ENCODE measurements at regions not wholly inside any gene's neighbourhood (a gene's known extent, or its start where the extent isn't known, plus 50 kb on each side); places are given as distances from the start of the nearest gene placed in this dataset.
"Not testable (repeated sequence)": the region's sequence is repeated elsewhere in the genome, so short reads cannot be mapped to it uniquely, and the experiment has no call there.

- TF ChIP-seq ZNF404 (tag by site-specific recombination; IDR thresholded peaks at IDR 0.05) (no peak), KLF1 (tag by site-specific recombination; IDR thresholded peaks at IDR 0.05) (no peak), ZNF157 (tag by site-specific recombination; IDR thresholded peaks at IDR 0.05) (no peak)
- no peak overlapping the region for H3K4me3 ChIP-seq (ENCODE audit: low read depth, low read length)
- ChIA-PET POLR2A (no interaction called here), CTCF (interaction anchor here (0.7 kb wide), 1 partner anchor 33 kb away, joined by 4 read pairs; no protein-coding TSS in a partner anchor)
- H3K27ac ChIP-seq (ENCODE audit: extremely low read depth, low read depth, low read length): no peak overlapping the region
- H3K4me1 ChIP-seq (ENCODE audit: control insufficient read depth, insufficient read depth, low read length): no peaks in the 10 kb centered on the region
- H3K9me3 ChIP-seq (ENCODE audit: control insufficient read depth, insufficient read depth, low read depth, low read length): no peaks in the 10 kb centered on the region
- no peaks in the 10 kb centered on the region for H3K36me3 ChIP-seq (ENCODE audit: control insufficient read depth in 2 of 2, insufficient read depth in 1 of 2, low read length in 2 of 2)
These were observed 116.4 kb downstream of the CCNG2 start for GRCh38 chr4:77273412-77273811.

- H3K9me3 ChIP-seq (ENCODE audit: control insufficient read depth, insufficient read depth, low read depth, low read length); POLR2A ChIA-PET; H3K36me3 ChIP-seq (ENCODE audit: control insufficient read depth in 2 of 2, insufficient read depth in 1 of 2, low read length in 2 of 2); H3K4me3 ChIP-seq (ENCODE audit: low read depth, low read length); H3K27ac ChIP-seq (ENCODE audit: extremely low read depth, low read depth, low read length); H3K4me1 ChIP-seq (ENCODE audit: control insufficient read depth, insufficient read depth, low read length); CTCF ChIA-PET: not testable (repeated sequence)
These were observed 122.1 kb downstream of the CCNG2 start for GRCh38 chr4:77279114-77279513.

- TF ChIP-seq ZNF76 (tag by site-specific recombination; IDR thresholded peaks at IDR 0.05; ENCODE audit: borderline replicate concordance, low read depth): no peak
- TF ChIP-seq ZNF23 (tag by site-specific recombination; IDR thresholded peaks at IDR 0.05; ENCODE audit: borderline replicate concordance): no peak
- no peak for TF ChIP-seq ZNF19 (tag by site-specific recombination; IDR thresholded peaks at IDR 0.05; ENCODE audit: low read depth)
- TF ChIP-seq ZNF560 (tag by site-specific recombination; IDR thresholded peaks at IDR 0.05; ENCODE audit: borderline replicate concordance): no peak
- no peak for TF ChIP-seq ZBTB17 (tag by site-specific recombination; IDR thresholded peaks at IDR 0.05)
- Histone ChIP-seq H3K27ac (ENCODE audit: extremely low read depth, low read depth, low read length) (no peak overlapping the region), H3K9me3 (ENCODE audit: control insufficient read depth, insufficient read depth, low read depth, low read length) (no peaks in the 10 kb centered on the region), H3K4me1 (ENCODE audit: control insufficient read depth, insufficient read depth, low read length) (no peaks in the 10 kb centered on the region), H3K36me3 (ENCODE audit: control insufficient read depth in 2 of 2, insufficient read depth in 1 of 2, low read length in 2 of 2) (no peaks in the 10 kb centered on the region), H3K4me3 (ENCODE audit: low read depth, low read length) (no peak overlapping the region)
- ChIA-PET CTCF (no interaction called here), POLR2A (no interaction called here)
These were observed 125.3 kb downstream of the CCNG2 start for GRCh38 chr4:77282305-77282704.

GRCh38 chr4:77284036-77284435 is 127.0 kb downstream of the CCNG2 start:
- Histone ChIP-seq H3K4me1 (ENCODE audit: control insufficient read depth, insufficient read depth, low read length) (no peaks in the 10 kb centered on the region), H3K9me3 (ENCODE audit: control insufficient read depth, insufficient read depth, low read depth, low read length) (no peaks in the 10 kb centered on the region), H3K36me3 (ENCODE audit: control insufficient read depth in 2 of 2, insufficient read depth in 1 of 2, low read length in 2 of 2) (no peaks in the 10 kb centered on the region), H3K27ac (ENCODE audit: extremely low read depth, low read depth, low read length) (no peak overlapping the region), H3K4me3 (ENCODE audit: low read depth, low read length) (no peak overlapping the region)
- TF ChIP-seq AEBP2 (tag by site-specific recombination; IDR thresholded peaks at IDR 0.05; ENCODE audit: borderline replicate concordance): no peak
- no peak for TF ChIP-seq PRDM10 (tag by site-specific recombination; IDR thresholded peaks at IDR 0.05)
- no peak for TF ChIP-seq ZNF341 (tag by site-specific recombination; IDR thresholded peaks at IDR 0.05; ENCODE audit: low read depth)
- no peak for TF ChIP-seq ZNF140 (tag by site-specific recombination; IDR thresholded peaks at IDR 0.05)
- POLR2A ChIA-PET: no interaction called here
- CTCF ChIA-PET: interaction anchor here (0.7 to 1.4 kb wide), 2 partner anchors 80 to 239 kb away, joined by 3 to 4 read pairs; no protein-coding TSS in a partner anchor
